HG03378 (cell line): ENCODE measurements at regions not wholly inside any gene's neighbourhood (a gene's known extent, or its start where the extent isn't known, plus 50 kb on each side); places are given as distances from the start of the nearest gene placed in this dataset.
"Not testable (repeated sequence)": the region's sequence is repeated elsewhere in the genome, so short reads cannot be mapped to it uniquely, and the experiment has no call there.

Experiments
- ATAC-seq: cut with Tn5 transposase; IDR thresholded peaks from one replicate; pipeline ENCODE4 v1.9.1; 2021; ENCODE audit warnings: mild to moderate bottlenecking, moderate library complexity; ENCODE audit not compliant: unreplicated experiment

DNA sequence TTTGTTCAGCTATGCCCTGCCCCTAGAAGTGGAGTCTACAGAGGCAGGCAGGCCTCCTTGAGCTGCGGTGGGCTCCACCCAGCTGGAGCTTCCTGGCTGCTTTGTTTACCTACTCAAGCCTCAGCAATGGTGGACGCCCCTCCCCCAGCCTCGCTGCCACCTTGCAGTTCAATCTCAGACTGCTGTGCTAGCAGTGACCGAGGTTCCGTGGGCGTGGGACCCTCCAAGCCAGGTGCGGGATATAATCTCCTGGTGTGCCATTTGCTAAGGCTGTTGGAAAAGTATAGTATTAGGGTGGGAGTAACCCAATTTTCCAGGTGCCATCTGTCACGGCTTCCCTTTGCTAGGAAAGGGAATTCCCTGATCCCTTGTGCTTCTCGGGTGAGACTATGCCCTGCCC is 770.2 kb upstream of the VRK2 start:
- not testable (repeated sequence) for ATAC-seq

DNA sequence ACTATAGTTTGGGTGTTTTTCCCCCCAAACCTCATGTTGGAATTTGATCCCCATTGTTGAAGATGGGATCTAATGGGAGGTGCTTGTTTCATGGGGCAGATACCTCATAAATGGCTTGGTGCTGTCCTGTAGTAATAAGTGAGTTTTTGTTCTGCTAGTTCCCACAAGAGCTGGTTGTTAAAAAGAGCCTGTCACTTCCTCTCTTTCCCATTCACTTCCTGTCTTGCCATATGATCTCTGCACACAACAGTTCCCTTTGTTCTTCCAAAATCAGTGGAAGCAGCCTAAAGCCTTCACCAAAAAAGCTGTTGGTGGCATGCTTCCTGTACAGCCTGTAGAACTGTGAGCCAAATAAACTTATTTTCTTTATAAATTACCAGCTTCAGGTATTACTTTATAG is 768.2 kb upstream of the VRK2 start:
- no peak for ATAC-seq

DNA sequence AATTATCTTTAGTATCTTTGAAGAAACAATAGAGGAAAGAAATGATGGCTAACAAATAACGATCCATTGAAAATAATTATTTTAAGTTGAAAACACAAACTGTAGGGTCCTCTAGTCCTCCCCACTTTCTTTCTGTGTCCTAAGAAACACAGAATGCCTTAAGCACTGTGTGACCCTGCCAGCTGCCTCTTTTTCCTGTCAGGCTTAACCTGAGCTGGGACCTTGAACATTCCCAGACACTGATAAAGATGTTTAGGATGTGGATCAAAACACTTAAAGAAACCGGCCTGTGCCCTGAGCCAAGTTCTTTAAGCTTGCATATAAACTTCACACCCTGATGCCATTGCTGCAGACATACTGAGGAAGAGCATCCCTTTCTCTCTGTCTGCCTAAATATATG is 755.4 kb upstream of the VRK2 start:
- no peak for ATAC-seq

DNA sequence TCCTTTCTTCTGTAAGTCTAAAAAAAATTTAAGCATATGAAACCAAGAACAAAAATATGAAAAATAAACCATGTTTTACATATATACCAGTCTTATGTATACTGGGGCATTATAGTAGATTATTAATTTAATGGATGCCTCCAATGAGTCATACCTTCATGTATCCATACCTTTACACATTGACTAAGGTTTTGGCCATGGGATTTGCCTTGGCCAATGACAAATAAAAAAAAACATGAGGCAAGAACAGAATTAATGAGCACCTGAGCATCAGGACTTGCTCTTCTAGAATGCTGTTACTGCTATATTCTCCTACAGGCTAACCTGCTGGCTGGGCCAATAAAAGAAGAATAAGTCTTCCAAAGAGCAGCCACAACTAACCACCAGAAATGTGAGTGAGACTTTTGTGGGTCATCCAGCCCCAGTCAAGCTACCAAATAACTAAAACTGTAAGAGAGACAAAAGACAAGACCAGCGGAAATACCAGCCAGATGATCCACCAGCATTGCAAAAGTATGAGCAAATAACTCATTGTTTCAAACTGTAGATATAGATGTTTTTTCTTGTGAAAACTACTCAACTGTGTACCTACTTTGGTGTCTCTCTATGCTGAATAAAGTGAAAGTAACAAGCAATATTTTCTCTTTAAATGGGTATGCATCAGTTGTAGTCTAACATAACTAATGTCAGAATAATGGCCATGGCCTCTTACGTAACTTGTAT is 749.6 kb upstream of the VRK2 start:
- ATAC-seq: no peak

DNA sequence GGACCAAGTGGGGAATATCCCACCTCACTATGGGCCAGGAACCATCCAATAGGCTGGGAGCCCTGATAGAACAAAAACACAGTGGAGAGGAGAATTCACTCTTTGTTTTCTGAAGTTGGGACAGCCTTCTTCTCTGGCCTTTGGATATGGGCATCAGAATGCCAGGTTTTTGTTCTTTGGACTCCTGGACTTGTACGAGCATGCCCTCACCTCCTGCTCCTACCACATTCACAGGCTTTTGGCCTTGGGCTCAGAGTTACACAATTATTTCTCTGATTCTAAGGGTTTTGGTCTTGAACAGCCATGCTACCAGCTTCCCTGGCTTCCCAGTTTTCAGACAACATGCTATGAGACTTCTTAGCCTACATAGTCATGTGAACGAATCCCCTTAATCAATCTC is 732.9 kb upstream of the VRK2 start:
- ATAC-seq: no peak

DNA sequence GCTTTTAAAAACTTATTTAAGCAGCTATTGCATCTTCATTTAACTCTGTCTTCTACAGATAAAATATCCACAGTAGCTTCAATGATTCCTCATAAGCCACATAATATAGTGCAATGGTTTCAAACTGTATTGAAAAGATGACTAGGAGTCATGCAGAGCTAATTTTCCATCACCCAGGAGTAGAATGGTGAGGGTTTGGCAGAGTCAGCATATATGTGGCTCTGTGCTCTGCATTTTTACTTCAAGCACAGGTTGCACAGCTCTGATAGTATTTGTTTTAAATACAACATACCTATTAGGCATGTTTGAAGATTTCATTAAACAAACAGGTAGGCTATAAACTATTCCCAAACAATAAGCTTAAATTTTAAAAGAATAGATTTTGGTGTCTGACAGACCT is 731.9 kb upstream of the VRK2 start:
- no peak for ATAC-seq

DNA sequence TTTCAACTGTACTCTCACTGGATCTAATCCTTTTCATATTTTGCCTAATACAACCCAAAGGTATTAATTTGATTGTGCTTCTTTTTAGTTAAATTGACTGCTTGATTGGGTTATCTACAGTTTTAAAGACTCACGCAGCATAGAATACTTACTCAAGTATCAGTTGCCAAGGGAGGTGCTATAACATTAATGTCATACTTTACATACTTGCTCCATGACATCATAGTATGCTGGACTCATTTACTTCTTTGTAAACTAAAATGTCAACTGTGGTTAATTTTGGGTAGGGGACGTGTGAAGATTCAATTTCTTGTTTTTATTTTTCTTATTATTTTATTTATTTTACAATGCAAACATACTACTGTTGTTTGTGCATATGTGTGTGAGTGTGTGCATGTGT is 716.2 kb upstream of the VRK2 start:
- ATAC-seq: no peak

DNA sequence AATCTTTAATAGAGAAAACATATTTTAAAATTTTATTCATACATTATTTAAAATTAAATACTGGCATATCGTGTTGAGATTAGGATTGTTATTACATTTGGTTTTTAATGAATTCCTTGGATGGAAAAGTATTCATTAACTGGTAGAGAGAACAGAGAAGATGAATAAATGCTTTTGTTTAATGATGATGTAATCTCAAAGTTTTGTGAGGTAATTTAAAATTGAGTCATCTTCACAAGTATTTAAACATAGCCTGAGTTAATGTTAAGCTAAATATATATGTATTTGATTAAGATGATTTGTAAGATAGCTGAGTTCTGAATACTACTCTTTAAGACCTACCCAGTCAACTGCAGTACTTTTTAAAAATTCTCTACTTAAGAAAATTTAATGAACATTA is 713.4 kb upstream of the VRK2 start:
- no peak for ATAC-seq

DNA sequence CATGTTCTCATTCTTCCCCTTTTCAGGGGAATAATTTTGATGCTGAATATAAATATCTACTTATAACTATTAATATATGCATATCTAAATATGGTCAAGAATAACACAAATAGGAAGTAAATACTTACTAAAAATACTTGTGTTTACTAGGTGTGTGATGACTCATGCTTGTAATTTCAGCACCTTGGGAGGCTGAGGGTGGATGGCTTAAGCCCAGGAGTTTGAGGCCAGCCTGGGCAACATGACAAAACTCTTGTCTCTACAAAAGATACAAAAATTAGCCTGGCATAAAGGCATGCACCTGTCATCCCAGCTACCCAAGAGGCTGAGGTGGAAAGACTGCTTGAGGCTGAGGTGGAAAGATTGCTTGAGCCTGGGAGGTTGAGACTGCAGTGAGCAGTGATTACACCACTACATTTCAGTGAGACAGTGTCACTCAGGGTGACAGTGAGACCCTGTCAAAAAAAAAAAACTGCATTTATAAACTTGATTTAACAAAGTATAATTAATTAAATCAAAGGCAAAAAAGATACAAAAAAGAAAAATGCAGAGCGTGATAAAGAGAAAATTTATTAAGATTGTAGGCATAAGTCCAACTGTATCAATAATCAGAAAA is 703.1 kb upstream of the VRK2 start:
- ATAC-seq: no peak

DNA sequence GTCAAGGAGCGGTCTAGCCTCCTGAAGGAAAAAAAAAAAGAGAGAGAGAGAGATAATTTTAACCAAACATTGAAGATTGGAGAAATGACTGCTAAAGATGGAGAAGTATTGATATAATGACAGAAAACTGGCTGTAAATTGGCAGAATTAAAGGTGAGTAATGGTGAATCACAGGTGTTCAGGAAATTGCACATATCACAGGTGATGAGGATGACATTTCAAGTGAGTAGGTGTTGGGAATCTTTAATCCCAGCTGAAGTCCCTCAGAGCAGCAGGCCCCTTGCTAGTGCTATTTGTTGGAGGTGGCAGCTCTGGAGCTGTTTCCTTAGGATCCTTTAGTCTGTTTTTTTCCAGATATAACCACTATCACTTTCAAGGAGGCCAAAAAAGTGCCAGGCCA is 678.4 kb upstream of the VRK2 start:
- no peak for ATAC-seq

DNA sequence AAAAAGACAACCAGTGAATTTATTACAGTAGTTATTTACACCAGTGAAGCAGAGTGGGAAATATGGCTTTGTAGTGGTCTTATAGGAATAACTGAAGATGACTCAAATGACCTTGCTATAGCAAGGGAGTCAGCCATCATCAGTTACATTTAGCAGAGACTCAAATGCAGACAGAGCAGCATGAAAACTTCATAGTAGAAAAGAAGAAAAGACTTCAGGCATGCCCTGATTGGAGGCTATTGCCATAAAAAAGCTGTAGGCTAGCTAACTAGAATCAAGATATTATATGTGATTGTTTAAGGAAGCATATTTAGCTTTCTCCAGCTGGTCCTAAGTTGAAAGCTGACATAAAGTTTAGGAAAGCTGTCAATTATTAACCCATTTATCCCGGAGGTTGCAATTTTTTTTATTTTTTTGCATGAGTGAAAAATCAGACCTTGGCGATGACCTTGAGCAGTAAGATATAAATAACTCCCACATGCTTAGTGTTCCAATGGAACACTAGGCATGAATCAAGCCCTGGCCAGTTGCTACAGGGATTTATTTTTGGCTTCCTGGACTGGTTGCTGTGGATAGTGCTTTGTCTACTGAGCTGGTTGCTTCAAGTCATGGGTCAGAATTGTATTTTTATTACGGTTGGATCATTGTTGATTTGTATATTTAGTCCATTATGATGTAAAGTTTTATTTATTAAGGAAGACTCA is 675.6 kb upstream of the VRK2 start:
- no peak for ATAC-seq

DNA sequence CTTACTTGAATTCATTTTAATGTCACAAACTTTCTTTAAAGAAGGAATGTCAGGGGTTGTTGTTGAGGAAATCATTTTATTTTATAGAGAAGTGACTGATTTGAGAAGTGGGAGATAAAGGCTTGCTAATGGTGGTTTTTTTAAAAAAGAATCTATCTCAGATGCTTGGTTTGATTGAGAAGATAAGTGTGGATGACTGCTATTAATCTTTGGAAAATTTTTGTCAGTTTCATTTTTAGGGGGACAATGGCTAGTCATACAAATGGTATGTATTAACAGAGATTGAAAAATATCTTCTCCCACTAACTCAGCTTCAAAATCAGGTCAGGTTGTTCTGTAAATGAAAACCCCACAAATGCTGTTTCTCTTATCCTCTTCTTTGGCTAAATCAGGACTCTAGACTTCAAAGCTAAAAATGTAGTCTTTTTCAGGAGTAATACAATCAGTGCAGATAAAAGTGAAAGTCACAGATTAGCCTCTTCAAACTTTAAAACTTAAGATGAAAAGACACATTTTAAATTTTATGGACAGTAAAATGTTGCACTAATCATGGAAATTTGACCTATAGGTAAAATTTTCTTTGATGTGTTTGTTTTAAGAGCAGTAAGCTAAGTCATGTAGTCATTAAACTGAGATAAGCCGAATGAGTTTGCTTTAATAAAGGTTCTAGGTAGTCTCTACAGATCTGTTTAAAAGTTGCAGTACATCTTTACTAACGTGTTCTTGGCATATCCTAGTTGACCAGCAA is 674.2 kb upstream of the VRK2 start:
- no peak for ATAC-seq

DNA sequence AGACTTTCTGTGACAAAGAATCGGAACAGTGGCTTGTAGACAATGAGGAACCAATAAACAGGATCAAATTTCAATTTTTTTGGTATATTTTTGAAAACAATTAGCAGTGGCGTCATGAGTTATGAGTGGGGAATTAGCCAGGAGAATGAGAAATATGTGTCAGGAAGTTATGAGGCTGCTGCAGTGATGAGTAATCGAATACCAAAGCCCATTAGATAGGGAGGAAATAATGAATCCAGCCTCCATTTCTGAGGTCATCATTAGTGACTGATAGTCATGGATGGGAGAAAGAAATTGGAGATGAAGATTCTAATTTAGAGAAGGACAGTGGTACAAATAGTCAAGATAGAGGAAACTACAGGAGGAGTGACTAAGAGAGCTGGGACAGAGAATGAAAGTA is 673.1 kb upstream of the VRK2 start:
- no peak for ATAC-seq

DNA sequence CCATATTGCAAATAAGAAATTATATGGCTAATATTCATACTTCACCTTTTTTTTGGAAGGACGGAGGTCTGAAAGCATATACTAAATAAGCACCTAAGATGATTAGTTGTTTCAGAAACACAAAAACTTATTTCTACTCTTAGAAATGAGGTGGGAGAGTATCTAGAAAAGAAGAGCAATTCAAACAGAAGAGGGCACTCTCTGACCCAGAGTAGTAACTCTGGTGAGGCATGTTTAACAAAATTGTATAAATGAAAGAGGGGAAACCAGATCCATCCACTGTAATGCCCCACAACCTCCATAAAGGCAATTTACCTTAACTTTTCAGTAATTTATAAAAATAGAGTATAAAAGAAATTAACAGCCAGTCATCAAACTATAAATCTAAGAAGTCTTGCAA is 669.6 kb upstream of the VRK2 start:
- ATAC-seq: no peak

DNA sequence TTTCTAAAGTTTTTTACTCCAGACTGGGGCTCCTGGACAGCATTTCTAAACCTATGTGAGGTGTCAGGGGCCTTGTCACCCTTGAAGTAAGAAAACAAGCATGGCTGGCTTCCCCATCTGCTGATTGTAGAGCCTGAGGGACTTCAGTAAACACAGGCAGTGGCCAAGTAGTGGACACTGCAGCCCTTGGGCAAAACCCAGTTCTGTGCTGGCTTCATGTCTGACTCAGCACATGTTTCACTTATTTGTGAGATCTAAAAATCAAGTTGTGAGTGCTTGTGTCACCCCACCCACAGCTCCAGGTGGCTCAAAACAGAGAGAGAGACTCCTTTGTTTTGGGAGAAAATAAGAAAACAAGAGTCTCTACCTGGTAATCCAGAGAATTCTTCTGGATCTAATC is 660.3 kb upstream of the VRK2 start:
- ATAC-seq: no peak

DNA sequence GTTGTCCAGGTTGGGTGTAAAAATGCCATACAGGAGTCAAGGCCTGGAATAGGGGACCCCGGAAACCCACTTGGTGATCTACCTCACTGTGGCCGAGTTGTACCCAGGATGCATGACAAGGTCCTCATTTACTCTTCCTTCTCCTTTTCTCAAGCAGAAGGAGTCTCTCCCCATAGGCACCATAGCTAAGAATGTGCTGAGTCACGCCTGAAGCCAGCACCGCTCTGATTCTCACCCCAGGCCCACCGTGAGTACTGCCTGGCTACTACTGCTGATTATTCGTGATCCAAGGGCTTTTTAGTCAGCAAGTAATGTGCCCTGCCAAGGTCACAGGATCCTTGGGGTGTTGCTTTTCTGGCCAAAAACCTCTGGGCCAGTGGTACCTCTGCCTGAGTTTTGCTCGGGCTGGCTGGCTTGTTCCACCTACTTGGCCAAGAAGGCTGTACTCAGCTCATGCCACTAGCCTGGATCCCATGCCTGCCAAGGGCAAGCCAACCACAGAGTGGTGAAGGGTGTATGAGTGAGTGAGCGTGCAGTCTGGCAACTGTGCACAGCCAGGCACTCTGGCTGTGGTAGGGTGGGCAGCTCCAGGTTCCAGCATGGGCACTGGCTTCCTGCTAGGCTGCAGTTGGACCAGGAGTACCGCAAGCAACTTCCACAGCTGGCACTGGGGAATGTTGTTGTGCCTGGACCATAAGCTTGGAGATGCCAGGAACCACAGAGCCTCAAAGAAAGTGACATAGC is 650.1 kb upstream of the VRK2 start:
- ATAC-seq: no peak

DNA sequence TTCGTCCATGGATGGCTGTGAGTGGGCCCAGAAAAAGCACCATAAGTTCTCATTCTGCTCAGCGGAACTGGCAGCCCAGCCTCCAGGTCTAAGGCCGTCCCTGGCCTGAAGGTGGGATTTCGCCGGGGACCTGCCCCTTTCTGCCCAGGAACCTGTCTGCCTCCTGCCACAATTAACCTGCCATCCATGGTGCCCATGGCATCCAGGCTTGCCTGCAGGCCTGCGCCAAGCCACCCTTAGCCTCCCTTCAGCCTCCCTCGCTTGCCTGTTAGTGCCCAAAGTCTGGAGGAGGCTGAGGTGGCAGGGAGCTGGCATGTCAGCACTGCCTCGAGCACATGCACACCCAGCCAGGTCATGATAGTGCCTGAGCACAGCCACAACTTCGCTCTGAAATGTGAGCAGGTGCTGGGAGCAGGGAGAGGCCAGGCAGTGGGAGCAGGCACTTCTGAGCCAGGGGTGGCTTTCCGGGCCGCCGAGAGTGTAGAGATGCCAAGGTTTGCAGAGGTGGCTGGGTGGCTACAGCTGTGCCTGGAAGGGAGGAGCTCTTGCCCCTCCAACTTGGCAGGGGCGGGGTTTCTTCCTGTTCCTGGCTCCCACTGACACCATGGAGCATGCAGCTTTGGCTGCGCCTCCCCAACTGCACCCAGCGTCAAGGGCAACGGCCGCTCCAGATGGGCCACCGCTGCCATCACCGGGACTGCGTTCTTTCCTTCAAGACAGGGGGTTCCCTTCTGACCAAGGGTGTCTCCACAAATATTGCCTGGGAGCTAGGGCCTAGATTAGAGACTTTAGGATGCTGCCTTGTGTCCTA is 648.9 kb upstream of the VRK2 start:
- ATAC-seq: no peak

DNA sequence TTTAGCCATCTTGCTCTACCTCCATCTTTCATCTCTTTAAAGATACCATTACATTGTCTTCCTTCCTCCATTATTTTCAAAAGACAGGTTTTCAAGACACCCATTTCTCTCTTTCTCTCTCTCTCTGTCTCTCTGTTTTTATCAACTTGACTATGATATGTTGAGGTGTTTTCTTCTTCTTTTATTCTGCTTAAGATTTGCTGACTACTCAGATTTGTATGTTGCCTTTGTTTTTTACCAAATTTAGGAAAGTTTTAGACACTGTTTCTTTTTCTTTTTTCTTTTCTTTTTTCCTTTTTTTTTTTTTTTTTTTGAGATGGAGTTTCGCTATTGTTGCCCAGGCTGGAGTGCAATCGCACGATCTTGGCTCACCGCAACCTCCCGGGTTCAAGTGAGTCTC is 647.5 kb upstream of the VRK2 start:
- ATAC-seq: no peak

DNA sequence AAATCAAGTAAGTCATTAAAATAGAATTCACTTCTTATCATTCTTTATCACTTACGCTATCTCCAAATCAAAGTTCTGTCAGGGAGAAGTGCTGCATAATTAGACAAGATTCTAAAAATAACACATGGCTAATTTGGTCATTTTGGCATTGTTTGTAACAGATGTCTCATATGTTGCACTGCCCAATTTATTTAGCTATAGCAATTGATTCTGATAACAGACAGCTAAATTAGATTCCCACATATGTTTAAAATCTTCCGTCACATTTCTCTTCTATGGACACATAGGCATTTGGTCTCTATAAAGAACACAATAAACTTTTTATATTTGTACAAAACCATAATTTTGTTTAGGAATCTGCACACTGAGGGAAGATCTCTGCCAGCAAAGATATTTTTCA is 644.5 kb upstream of the VRK2 start:
- ATAC-seq: no peak

DNA sequence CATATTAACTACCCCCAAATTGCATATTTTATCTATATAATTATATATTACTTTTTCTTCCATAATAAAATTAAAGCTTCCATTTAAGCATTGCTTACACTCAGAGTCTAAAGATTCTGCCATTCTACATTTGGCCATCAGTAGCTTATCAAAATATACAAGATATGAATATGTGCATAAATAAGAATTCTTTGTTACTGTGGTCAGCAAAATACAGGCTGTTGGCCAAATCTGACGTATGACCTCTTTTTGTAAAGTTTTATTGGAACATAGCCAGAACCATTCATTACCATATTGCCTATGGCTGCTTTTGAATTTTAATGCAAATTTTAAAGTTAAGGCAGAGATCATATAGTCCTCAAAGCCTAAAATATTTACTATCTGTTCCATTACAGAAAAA is 643.9 kb upstream of the VRK2 start:
- ATAC-seq: no peak
